A549 (cell line): ENCODE measurements at regions not wholly inside any gene's neighbourhood (a gene's known extent, or its start where the extent isn't known, plus 50 kb on each side); places are given as distances from the start of the nearest gene placed in this dataset.

Experiments
- BHLHE40 ChIP-seq: IDR thresholded peaks from 2 replicates; pipeline ENCODE4 v1.6.1; 2012; ENCODE audit warnings: low read depth, low read length, inconsistent platforms
- CEBPB ChIP-seq, 2 experiments: fragments of >200 bp in 1 of 2; sonication (Bioruptor Twin) in 1 of 2; formaldehyde crosslinking in 1 of 2; IDR thresholded peaks; 2 replicates each; pipeline ENCODE4 v1.6.1; 2012 to 2016
- KDM1A ChIP-seq: fragments of 200-600 bp; sonication (generic); IDR thresholded peaks from 2 replicates; pipeline ENCODE4 v1.6.1; 2016; ENCODE audit warnings: low read depth, mild to moderate bottlenecking
- MAZ ChIP-seq: fragments of 150-350 bp; IDR thresholded peaks from 2 replicates; pipeline ENCODE4 v1.6.1; 2014; ENCODE audit warnings: antibody characterized with exemption, low read depth, low read length, borderline replicate concordance

- TF ChIP-seq BHLHE40 (no peak), KDM1A (no peak), CEBPB (IDR thresholded peaks at IDR 0.05) (no peak), MAZ (no peak)
Measured at GRCh38 chr13:74466864-74467263, 332.7 kb upstream of the KLF12 start.
